ENCODE measurements at regions not wholly inside any gene's neighbourhood (a gene's known extent, or its start where the extent isn't known, plus 50 kb on each side); places are given as distances from the start of the nearest gene placed in this dataset.

GRCh38 chr18:64337018-64337417, 188.1 kb upstream of the LINC00305 start:
- H3K36me3 ChIP-seq (replicated peaks in 1 of 2; ENCODE audit: control insufficient read depth in 1 of 2, insufficient read depth in 2 of 2, low read length in 2 of 2), result no peaks in the 10 kb centered on the region
- peaks cover 69% of the 10 kb centered on the region for H3K9me3 ChIP-seq (ENCODE audit: low read length)
- TF ChIP-seq ZNF264 (CRISPR knock-in tag; IDR thresholded peaks at IDR 0.05), result no peak
- no peak for TF ChIP-seq RAD21 (CRISPR knock-in tag; IDR thresholded peaks at IDR 0.05)
- no peak for TF ChIP-seq FOXO4 (CRISPR knock-in tag; conservative IDR thresholded peaks at IDR 0.05)
- TF ChIP-seq TEF (CRISPR knock-in tag; IDR thresholded peaks at IDR 0.05), result no peak
- no peak for TF ChIP-seq CREB1 (IDR thresholded peaks at IDR 0.05)
- TF ChIP-seq CREB1 (CRISPR knock-in tag; IDR thresholded peaks at IDR 0.05), result no peak
- TF ChIP-seq GTF3A (CRISPR knock-in tag; conservative IDR thresholded peaks at IDR 0.05), result no peak
- no peak for TF ChIP-seq GFI1 (CRISPR knock-in tag; IDR thresholded peaks at IDR 0.05; ENCODE audit: borderline replicate concordance)
- no peak for TF ChIP-seq MLLT10 (CRISPR knock-in tag; IDR thresholded peaks at IDR 0.05)
- TF ChIP-seq ZNF460 (CRISPR knock-in tag; IDR thresholded peaks at IDR 0.05; ENCODE audit: borderline replicate concordance), result no peak
- TF ChIP-seq ZNF326 (CRISPR knock-in tag; IDR thresholded peaks at IDR 0.05; ENCODE audit: borderline replicate concordance), result no peak
- no peak for TF ChIP-seq SYNCRIP (IDR thresholded peaks at IDR 0.05; ENCODE audit: insufficient read depth, low read depth, low read length)
- no peak for TF ChIP-seq ELF1 (CRISPR knock-in tag; IDR thresholded peaks at IDR 0.05)
- TF ChIP-seq ZBTB33 (CRISPR knock-in tag; IDR thresholded peaks at IDR 0.05), result no peak
- no peak for TF ChIP-seq REL (CRISPR knock-in tag; conservative IDR thresholded peaks at IDR 0.05)
- TF ChIP-seq ZNF704 (CRISPR knock-in tag; IDR thresholded peaks at IDR 0.05; ENCODE audit: borderline replicate concordance), result no peak
- TF ChIP-seq PBX3 (CRISPR knock-in tag; IDR thresholded peaks at IDR 0.05; ENCODE audit: borderline replicate concordance), result no peak
- TF ChIP-seq ZNF781 (CRISPR knock-in tag; IDR thresholded peaks at IDR 0.05; ENCODE audit: borderline replicate concordance, not compliant biosample characterization), result no peak
- TF ChIP-seq ZNF790 (CRISPR knock-in tag; IDR thresholded peaks at IDR 0.05; ENCODE audit: borderline replicate concordance), result no peak
- no peak for TF ChIP-seq TRIM24 (CRISPR knock-in tag; IDR thresholded peaks at IDR 0.05)
- H3K9ac ChIP-seq (ENCODE audit: insufficient read depth, low read depth, low read length), result no peak overlapping the region
- no peak overlapping the region for H3K4me2 ChIP-seq (ENCODE audit: low read depth, low read length)
- intact Hi-C loops (cut with micrococcal nuclease; ENCODE audit: unreplicated experiment) (no loop called here), in situ Hi-C loops (cut with HindIII; ENCODE audit: extremely low pct_ligation_motif_present, low pct_unique_long_range_greater_than_20kb) (no loop called here)
- H3K4me1 ChIP-seq (ENCODE audit: insufficient read depth, low read length), result no peaks in the 10 kb centered on the region
- no peak overlapping the region for H3K4me3 ChIP-seq (replicated peaks in 1 of 3; ENCODE audit: insufficient read depth in 1 of 3, low read depth in 2 of 3, low read length in 3 of 3)
- POLR2A ChIA-PET, result no interaction called here
- CTCF ChIA-PET (ENCODE audit: low intra/inter-chr PET ratio, low total read pairs), result no interaction called here
- H3K27me3 ChIP-seq (ENCODE audit: control insufficient read depth in 1 of 2, insufficient read depth in 2 of 2, low read length in 2 of 2), result no peaks in the 10 kb centered on the region
- no peaks in the 10 kb centered on the region for H3K79me2 ChIP-seq (ENCODE audit: insufficient read depth, low read length)
- no TSS peak for BruUV-seq (replicated peaks)
- WGBS (ENCODE audit: low lambda C conversion rate), result 3% methylated on average over 2 of the region's 2 CpGs
- no peak overlapping the region for H2AFZ ChIP-seq (ENCODE audit: low read length)
- ATAC-seq (no peak), DNase-seq (ENCODE audit: low spot score) (no peak), FAIRE-seq (no peak)
- no peak overlapping the region for H3K27ac ChIP-seq (ENCODE audit: extremely low read length, insufficient read depth, low read length)
- H4K20me1 ChIP-seq (ENCODE audit: insufficient read depth, low read length), result no peaks in the 10 kb centered on the region
